HK-2 (cell line): ENCODE measurements at regions not wholly inside any gene's neighbourhood (a gene's known extent, or its start where the extent isn't known, plus 50 kb on each side); places are given as distances from the start of the nearest gene placed in this dataset.

Source experiments
- DNase-seq: peaks from one replicate; pipeline ENCODE4 v3.0.0-alpha.2; 2018; ENCODE audit not compliant: unreplicated experiment

- DNase-seq, result no peak
Observed at GRCh38 chr5:3825531-3826451, 230.2 kb downstream of the IRX1 start.

DNA sequence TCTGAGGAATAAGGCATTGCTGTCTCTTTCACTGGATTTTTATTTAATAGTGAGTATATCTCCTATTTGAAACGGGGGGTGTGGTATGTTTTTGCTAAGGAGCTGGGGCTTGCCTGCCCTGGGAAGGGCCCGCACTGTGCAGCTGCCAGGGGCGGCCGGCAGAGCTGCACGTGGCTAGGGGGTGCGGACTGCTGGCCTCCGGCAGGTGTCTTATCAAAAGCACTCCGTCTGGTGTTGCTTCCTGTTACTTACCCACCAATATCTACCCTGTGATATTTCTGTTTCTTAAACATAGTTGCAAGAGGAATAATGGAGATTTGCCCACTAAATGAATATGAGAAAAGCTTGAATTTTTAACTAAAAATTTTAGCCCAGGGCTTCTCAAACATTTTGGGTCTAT lies 232.0 kb downstream of the IRX1 start:
- no peak for DNase-seq

- DNase-seq, result no peak
Observed at GRCh38 chr5:3828761-3829160, 233.1 kb downstream of the IRX1 start.

GRCh38 chr5:3833566-3833965 lies 237.9 kb downstream of the IRX1 start:
- DNase-seq, result no peak

DNA sequence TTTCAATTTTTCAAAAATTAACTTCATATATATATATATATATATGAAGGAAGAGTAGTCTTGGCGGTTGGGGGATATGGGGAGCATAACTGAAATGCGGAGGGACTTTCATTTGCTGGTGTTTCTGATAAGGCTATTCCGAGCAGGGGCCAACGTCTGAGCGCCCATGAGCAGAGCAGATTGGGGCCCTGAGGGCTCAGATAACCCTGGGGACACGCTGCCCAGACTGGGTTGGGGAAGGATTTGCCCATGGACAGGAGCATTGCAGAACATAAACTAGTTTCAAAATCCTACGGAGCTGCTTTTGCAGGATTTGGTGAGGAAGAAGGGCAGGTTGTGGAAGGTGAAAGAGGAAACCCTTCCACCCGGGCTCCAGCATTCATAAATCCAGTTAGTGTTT lies 240.2 kb downstream of the IRX1 start:
- no peak for DNase-seq

GRCh38 chr5:3836528-3836927 lies 240.9 kb downstream of the IRX1 start:
- DNase-seq, result no peak

DNA sequence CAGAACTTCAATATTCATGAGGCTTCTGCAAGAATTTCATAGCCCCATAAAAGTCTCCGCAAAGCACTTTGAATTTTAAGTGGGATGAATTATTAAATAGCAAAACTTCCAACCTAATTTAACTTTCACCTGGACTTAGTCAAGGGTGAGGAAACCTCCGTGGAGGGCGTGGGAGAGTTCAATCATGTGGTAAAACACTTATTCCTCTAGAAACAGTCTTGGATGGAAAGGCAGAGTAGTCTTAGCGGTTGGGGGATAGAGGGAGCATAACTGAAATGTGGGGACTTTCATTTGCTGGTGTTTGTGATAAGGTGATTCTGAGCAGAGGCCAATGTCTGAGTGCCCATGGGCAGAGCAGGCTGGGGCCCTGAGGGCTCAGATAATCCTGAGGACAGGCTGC lies 241.9 kb downstream of the IRX1 start:
- no peak for DNase-seq

GRCh38 chr5:3839151-3839550 lies 243.5 kb downstream of the IRX1 start:
- no peak for DNase-seq

DNA sequence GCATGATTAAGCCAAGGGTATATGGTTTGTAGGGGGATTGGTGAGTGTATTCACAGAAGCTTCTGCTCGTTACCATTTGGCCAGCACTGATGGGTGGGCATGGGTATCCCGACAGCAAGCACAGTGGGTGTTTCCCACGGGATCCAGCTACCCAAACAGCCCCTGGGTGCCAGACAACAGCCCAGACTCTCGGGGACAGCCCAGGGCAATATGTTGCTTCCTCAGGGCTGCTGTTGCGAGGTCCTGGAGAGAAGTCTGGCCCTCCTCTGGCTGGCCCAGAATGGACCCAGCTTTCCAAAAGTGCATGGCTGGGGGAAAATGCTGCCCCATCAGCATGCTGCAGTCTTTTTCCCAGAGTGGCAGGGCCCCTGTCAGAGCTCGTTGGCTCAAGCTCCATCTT lies 247.0 kb downstream of the IRX1 start:
- no peak for DNase-seq

- DNase-seq, result no peak
Observed at GRCh38 chr5:3843706-3844105, 248.1 kb downstream of the IRX1 start.

GRCh38 chr5:3844266-3844665 lies 248.6 kb downstream of the IRX1 start:
- no peak for DNase-seq

- DNase-seq, result no peak
Observed at GRCh38 chr5:3845230-3845629, 249.6 kb downstream of the IRX1 start.

GRCh38 chr5:3852161-3852916 lies 256.7 kb downstream of the IRX1 start:
- no peak for DNase-seq

DNA sequence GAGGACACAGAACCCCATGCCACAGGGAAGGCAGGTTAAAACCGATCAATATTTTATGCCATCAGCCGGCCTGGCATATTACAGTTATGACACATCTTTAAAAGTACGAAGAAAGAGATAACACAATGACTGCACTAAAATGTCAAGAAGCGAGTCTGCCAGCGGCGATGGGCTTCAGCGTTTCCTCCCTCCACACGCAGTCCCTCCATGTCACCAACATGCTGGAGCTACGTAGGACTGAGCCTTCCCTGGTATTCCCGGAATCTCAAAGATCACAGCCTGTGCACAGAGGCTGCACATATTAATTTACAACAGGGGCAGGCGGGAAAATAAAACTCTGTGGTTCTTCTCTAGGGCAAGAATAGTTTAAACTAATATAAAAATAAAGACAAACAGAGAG lies 257.7 kb downstream of the IRX1 start:
- no peak for DNase-seq

- DNase-seq, result no peak
Observed at GRCh38 chr5:3854188-3854821, 258.7 kb downstream of the IRX1 start.

DNA sequence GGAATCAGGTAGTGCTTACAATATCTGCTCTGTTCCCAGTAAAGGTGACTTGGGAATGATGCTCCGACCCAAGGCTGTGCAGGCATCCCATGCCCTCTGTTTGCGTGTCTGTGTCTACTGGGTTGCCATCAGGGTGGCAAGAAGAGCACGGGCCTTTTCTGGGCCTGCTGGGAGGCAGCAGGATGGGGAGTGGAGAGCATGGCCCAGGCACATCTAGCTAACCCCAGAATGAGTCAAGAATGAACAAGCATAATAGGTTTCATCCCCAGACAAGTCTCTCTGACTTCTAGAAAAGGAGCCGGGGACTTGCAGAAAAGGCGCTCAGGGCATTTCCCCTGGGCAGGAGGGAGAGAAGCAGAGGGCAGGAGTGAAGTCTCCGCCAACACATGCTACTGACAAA lies 260.4 kb downstream of the IRX1 start:
- no peak for DNase-seq

DNA sequence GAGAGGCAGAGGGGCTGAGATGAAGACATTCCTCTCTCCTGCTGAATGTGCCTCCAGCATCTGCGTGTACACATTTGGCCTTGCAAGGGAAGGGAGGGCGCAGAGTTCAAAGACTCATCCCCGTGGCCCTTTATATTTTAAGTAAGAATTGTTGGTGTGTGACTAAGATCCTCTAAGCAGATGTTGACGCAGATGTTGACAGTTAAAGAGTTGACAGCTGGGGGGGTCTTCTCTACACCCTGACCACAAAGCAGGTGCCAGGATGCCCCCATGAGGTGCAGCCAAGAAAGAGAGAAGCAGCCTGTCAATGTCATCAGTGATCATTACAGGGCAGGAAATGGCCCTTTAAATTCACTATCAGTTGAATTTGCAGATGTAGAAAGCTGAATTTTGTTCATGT lies 262.9 kb downstream of the IRX1 start:
- DNase-seq, result no peak

DNA sequence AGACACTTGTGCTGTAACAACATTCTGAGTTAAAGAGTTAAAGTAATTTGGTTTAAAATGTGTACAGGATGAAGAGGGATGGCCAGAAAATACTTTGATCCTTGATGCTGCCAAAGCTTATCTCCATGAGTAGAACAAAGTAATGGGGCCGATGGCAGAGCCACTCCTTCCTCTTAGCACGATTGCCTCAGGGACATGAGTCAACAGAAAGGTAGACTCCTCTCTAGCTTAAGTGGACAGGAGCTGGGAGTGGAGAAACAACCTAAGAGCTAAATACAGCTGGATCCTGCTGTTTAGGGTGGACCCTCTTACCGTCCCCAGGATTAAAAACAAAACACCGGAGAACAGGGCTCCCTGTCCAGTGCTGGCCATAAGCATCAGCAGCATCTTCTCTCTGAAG lies 267.3 kb downstream of the IRX1 start:
- no peak for DNase-seq

DNA sequence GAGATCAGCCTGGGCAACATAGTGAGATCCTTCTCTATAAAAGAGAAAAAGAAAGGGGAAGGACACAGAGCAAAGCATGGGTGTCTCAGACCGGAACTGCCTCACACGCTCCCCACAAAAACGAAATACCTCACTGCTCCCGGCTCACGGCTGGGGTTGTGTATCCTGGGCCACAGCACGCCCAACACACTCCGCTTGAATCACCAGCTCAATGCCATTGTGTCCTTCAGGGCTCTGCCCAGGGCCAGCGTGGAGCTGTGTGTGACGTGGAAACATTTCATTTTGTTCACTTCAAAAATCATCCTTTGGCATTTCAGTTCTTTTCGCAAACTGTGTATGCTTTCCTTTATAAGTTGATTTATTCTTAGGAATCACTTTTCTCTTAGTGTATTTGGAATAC lies 279.5 kb downstream of the IRX1 start:
- DNase-seq, result no peak

DNA sequence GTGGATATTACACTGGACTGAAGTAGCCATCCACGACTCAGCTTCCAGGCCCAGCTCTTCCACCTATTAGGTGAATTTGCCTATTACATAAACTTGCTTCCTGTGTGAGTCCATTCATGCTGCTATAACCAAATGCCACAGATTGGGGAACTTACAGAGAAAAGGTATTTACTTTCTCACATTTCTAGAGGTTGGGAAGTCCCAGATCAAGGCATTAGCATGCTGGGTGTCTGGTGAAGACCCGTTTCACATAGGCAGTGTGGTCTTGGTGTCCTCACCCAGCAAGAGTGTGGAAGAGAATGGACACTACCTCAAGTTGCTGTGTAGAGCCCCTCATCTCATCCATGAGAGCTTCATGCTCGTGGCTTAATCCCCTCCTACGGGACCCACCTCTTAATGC lies 282.6 kb downstream of the IRX1 start:
- no peak for DNase-seq

DNA sequence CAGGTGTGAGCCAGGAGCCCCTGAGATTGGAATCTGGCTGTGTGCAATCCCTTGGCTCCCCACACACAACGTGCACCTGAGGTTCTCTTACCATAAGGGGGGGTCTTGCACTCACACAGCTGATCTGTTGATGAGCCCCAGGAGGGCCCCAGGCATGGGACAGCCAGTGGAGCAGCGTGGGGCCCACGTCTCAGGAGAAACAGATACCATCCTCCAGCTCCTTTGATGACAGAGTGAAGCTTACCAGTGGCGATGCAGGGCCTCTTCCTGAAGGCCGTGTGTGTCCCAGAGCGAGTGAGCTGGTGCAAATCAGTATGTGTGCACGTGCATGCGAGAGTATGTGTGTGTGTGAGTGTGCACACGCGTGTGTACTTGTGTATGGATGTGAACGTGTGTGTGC lies 287.4 kb downstream of the IRX1 start:
- DNase-seq, result no peak

DNA sequence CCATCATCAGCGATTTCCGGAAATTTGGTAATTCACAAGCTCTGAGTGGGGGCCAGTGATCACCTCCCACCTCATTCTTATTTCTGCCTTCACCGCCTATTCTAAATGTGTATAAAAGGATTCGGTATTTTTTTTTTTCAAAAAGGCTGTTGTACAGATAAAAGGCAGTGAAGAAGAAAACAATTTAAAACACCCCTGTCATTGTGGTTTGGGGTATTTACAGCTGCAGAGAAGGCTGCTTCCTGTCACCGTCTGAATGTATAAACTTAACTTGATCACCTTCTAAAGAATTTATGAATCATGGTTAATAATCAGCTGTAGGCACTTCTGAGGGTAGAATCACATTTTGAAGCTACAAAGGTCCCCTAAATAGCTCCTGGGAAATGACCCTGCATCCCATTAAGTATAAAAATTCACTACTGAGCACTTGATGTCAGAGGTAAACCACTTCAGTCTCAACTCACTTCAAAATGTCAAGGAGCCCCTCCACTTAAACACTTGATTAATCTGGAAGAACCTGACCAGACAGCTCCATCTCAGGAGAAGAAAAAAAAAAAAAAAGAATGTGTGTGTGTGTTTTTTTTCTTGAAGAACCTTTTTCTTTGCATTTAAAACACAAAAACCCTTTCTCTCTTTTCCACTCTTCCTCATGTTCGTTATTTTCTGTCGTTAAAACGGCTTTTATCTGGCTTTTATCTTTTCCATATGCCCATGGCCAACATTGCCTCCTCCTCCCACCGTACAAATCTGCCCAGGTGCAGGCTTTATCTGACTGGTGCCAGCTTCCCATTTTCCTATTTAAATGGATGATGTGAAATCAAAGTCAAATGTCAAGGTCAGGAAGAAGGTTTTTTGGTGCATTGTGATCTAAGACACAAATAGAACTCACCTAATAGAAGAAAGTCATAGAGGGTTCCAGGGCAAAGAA lies 291.2 kb downstream of the IRX1 start:
- no peak for DNase-seq
